HepG2 (cell line): ENCODE measurements at regions not wholly inside any gene's neighbourhood (a gene's known extent, or its start where the extent isn't known, plus 50 kb on each side); places are given as distances from the start of the nearest gene placed in this dataset.

Experiments
- ATAC-seq: fragments of 200-7000 bp; cut with Tn5 transposase; 3 replicates; pipeline ENCODE4 v1.9.1; 2020; ENCODE audit warnings: mild to moderate bottlenecking, moderate library complexity
- BruUV-seq: library from RNA; stranded (reverse); fragments of 400-500 nt; replicated peaks from 2 replicates; lab custom pipeline; 2021; lab: Mats Ljungman, UMichigan
- CTCF ChIA-PET: fragments of 300-600 bp; formaldehyde crosslinking; extraction: SDS; loops from one replicate; lab custom pipeline; 2021; ENCODE audit warnings: low total read pairs, inconsistent platforms, low intra/inter-chr PET ratio; lab: Yijun Ruan, JAX
- POLR2A ChIA-PET: fragments of 350-600 bp; sonication (Branson Sonifier 250); formaldehyde crosslinking; loops from one replicate; lab custom pipeline; 2020; ENCODE audit warnings: antibody characterized with exemption, inconsistent platforms; lab: Yijun Ruan, JAX
- DNase-seq: peaks from one replicate; pipeline ENCODE4 v3.0.0-alpha.2; 2015; ENCODE audit warnings: low spot score
- FAIRE-seq: peaks from 3 replicates; lab custom pipeline; 2011; peaks lifted over from hg19 to GRCh38; lab: Jason Lieb, UNC
- H2AFZ ChIP-seq: one replicate; pipeline ENCODE4 v1.6.1; 2011; ENCODE audit warnings: low read length, inconsistent platforms
- H3K27ac ChIP-seq: fragments of 300-600 bp; 3 replicates; pipeline ENCODE4 v1.8.0; 2011; ENCODE audit warnings: mixed run types, mild to moderate bottlenecking, mixed read lengths, low read length, inconsistent platforms; ENCODE audit not compliant: insufficient read depth; ENCODE audit errors: extremely low read length
- H3K27me3 ChIP-seq, 2 experiments: fragments of 200-600 bp in 1 of 2; 2 replicates in 1 of 2; 3 replicates in 1 of 2; pipeline versions ENCODE4 v1.6.0 to v1.8.0; 2011; ENCODE audit warnings: low read length in 2 of 2, mild to moderate bottlenecking in 2 of 2, moderate library complexity in 2 of 2, inconsistent platforms in 1 of 2; ENCODE audit not compliant: insufficient read depth in 2 of 2, control insufficient read depth in 1 of 2
- H3K36me3 ChIP-seq, 2 experiments: fragments of 200-600 bp in 1 of 2; replicated peaks in 1 of 2; 2 replicates in 1 of 2; 3 replicates in 1 of 2; pipeline versions ENCODE4 v1.5.1 to v1.8.0; 2011; ENCODE audit warnings: low read length in 2 of 2, inconsistent platforms in 1 of 2; ENCODE audit not compliant: insufficient read depth in 2 of 2, control insufficient read depth in 1 of 2
- H3K4me1 ChIP-seq: 2 replicates; pipeline ENCODE4 v1.5.1; 2012; ENCODE audit warnings: low read length, inconsistent platforms; ENCODE audit not compliant: insufficient read depth
- H3K4me2 ChIP-seq: 2 replicates; pipeline ENCODE4 v1.6.0; 2011; ENCODE audit warnings: low read depth, low read length, inconsistent platforms
- H3K4me3 ChIP-seq, 3 experiments: fragments of 200-600 bp in 1 of 3; sonication (generic), shearing (Covaris generic) in 1 of 3; replicated peaks in 1 of 3; 2 replicates each; pipeline ENCODE4 v1.5.1; 2011 to 2016; ENCODE audit warnings: low read length in 3 of 3, inconsistent platforms in 2 of 3, low read depth in 2 of 3, mild to moderate bottlenecking in 2 of 3, control low read depth in 1 of 3, mixed read lengths in 1 of 3; ENCODE audit not compliant: insufficient read depth in 1 of 3
- H3K79me2 ChIP-seq: one replicate; pipeline ENCODE4 v1.6.1; 2011; ENCODE audit warnings: low read length, inconsistent platforms; ENCODE audit not compliant: insufficient read depth
- H3K9ac ChIP-seq: 2 replicates; pipeline ENCODE4 v1.6.0; 2011; ENCODE audit warnings: mild to moderate bottlenecking, low read depth, low read length, inconsistent platforms; ENCODE audit not compliant: insufficient read depth
- H3K9me3 ChIP-seq: 2 replicates; pipeline ENCODE4 v1.5.1; 2012; ENCODE audit warnings: mild to moderate bottlenecking, low read length
- H4K20me1 ChIP-seq: 2 replicates; pipeline ENCODE4 v1.6.0; 2011; ENCODE audit warnings: inconsistent platforms, mild to moderate bottlenecking, low read length, moderate library complexity; ENCODE audit not compliant: insufficient read depth
- AHDC1 ChIP-seq: sonication (generic); formaldehyde crosslinking; IDR thresholded peaks from 2 replicates; pipeline ENCODE4 v1.5.1; 2020; ENCODE audit warnings: mild to moderate bottlenecking, missing genetic modification reagents, borderline replicate concordance
- ARHGAP35 ChIP-seq: sonication (generic); formaldehyde crosslinking; IDR thresholded peaks from 2 replicates; pipeline ENCODE4 v1.9.0; 2022; ENCODE audit warnings: mild to moderate bottlenecking, inconsistent platforms, moderate library complexity, missing genetic modification reagents, borderline replicate concordance
- BCL6 ChIP-seq: IDR thresholded peaks from 2 replicates; pipeline ENCODE4 v1.6.1; 2016; ENCODE audit warnings: missing genetic modification reagents, missing compliant biosample characterization
- CHD4 ChIP-seq: fragments of 200-600 bp; sonication (generic); IDR thresholded peaks from 2 replicates; pipeline ENCODE4 v1.7.0; 2017; ENCODE audit warnings: mild to moderate bottlenecking, low read length, borderline replicate concordance
- HOXA5 ChIP-seq: sonication (generic); formaldehyde crosslinking; IDR thresholded peaks from 2 replicates; pipeline ENCODE4 v1.4.0; 2020; ENCODE audit warnings: missing genetic modification reagents
- KDM5B ChIP-seq: sonication (generic); formaldehyde crosslinking; IDR thresholded peaks from 2 replicates; pipeline ENCODE4 v1.4.0; 2020; ENCODE audit warnings: missing genetic modification reagents, mild to moderate bottlenecking, borderline replicate concordance
- MLXIP ChIP-seq: sonication (generic); formaldehyde crosslinking; IDR thresholded peaks from 2 replicates; pipeline ENCODE4 v1.9.0; 2021; ENCODE audit warnings: missing genetic modification reagents, borderline replicate concordance
- NFATC3 ChIP-seq: sonication (generic); formaldehyde crosslinking; IDR thresholded peaks from 2 replicates; pipeline ENCODE4 v1.5.1; 2020; ENCODE audit warnings: mild to moderate bottlenecking, missing genetic modification reagents
- PHF20 ChIP-seq: sonication (generic); formaldehyde crosslinking; IDR thresholded peaks from 2 replicates; pipeline ENCODE4 v1.5.0; 2020; ENCODE audit warnings: mild to moderate bottlenecking, missing genetic modification reagents
- ZFP62 ChIP-seq: sonication (generic); formaldehyde crosslinking; IDR thresholded peaks from 2 replicates; pipeline ENCODE4 v1.4.0; 2020; ENCODE audit warnings: missing genetic modification reagents
- ZNF703 ChIP-seq: sonication (generic); formaldehyde crosslinking; IDR thresholded peaks from 2 replicates; pipeline ENCODE4 v1.5.1; 2020; ENCODE audit warnings: missing genetic modification reagents, mild to moderate bottlenecking, moderate library complexity, borderline replicate concordance
- in situ Hi-C: cut with HindIII; loops from 2 replicates; pipeline ENCODE4 v1.10.0; 2017; ENCODE audit warnings: low pct_unique_long_range_greater_than_20kb; ENCODE audit not compliant: extremely low pct_ligation_motif_present
- intact Hi-C: fragments of 100-400 bp; cut with micrococcal nuclease; formaldehyde crosslinking; loops from one replicate; pipeline ENCODE4 v1.10.0; 2022; ENCODE audit not compliant: unreplicated experiment
- TF ChIP-seq, protein P1 (sequence below): sonication (generic); formaldehyde crosslinking; IDR thresholded peaks from 2 replicates; pipeline ENCODE4 v1.8.1; 2023; ENCODE audit warnings: mild to moderate bottlenecking, inconsistent platforms, moderate library complexity, missing genetic modification reagents, borderline replicate concordance

- ChIA-PET POLR2A (no interaction called here), CTCF (no interaction called here)
- in situ Hi-C loops = no loop called here
- BruUV-seq = no TSS peak
- TF ChIP-seq PHF20 (CRISPR knock-in tag) (no peak), ZFP62 (no peak), HOXA5 (CRISPR knock-in tag) (no peak), NFATC3 (CRISPR knock-in tag) (no peak), BCL6 (CRISPR knock-in tag) (no peak), CHD4 (no peak), ARHGAP35 (CRISPR knock-in tag) (no peak), AHDC1 (CRISPR knock-in tag) (no peak), ZNF703 (CRISPR knock-in tag) (no peak), MLXIP (no peak), KDM5B (CRISPR knock-in tag) (no peak)
- TF ChIP-seq, protein P1, sequence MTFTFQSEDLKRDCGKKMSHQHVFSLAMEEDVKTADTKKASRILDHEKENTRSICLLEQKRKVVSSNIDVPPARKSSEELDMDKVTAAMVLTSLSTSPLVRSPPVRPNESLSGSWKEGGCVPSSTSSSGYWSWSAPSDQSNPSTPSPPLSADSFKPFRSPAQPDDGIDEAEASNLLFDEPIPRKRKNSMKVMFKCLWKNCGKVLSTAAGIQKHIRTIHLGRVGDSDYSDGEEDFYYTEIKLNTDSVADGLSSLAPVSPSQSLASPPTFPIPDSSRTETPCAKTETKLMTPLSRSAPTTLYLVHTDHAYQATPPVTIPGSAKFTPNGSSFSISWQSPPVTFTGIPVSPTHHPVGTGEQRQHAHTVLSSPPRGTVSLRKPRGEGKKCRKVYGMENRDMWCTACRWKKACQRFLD (CRISPR knock-in tag) = no peak
- no peak for ATAC-seq
- no peak for FAIRE-seq
- Histone ChIP-seq H3K27ac (no peak overlapping the region), H3K9ac (no peak overlapping the region), H3K4me2 (no peak overlapping the region), H3K4me3 (no peak overlapping the region), H3K79me2 (no peaks in the 10 kb centered on the region), H3K9me3 (peaks cover 6% of the 10 kb centered on the region), H4K20me1 (no peaks in the 10 kb centered on the region), H3K27me3 (no peaks in the 10 kb centered on the region), H3K4me1 (no peaks in the 10 kb centered on the region), H2AFZ (no peak overlapping the region), H3K36me3 (no peaks in the 10 kb centered on the region)
- intact Hi-C loops = no loop called here
- no peak for DNase-seq
Observed at GRCh38 chr3:95612611-95613010, 1201.8 kb upstream of the EPHA6 start.
